DND-41 (cell line): ENCODE measurements at regions not wholly inside any gene's neighbourhood (a gene's known extent, or its start where the extent isn't known, plus 50 kb on each side); places are given as distances from the start of the nearest gene placed in this dataset.

Experiments
- ATAC-seq: fragments of 200-7000 bp; cut with Tn5 transposase; 3 replicates; pipeline ENCODE4 v1.9.1; 2021; ENCODE audit warnings: low read depth; ENCODE audit not compliant: insufficient read depth
- DNase-seq: peaks from one replicate; pipeline ENCODE4 v3.0.0-alpha.2; 2020
- H2AFZ ChIP-seq: 2 replicates; pipeline ENCODE4 v1.6.0; 2012; ENCODE audit warnings: low read depth, low read length
- H3K27ac ChIP-seq: 2 replicates; pipeline ENCODE4 v1.5.1; 2012; ENCODE audit warnings: low read length, inconsistent platforms
- H3K27me3 ChIP-seq: fragments of 200-600 bp; sonication (generic); 2 replicates; pipeline ENCODE4 v1.6.0; 2012; ENCODE audit warnings: low read length, mild to moderate bottlenecking, inconsistent platforms; ENCODE audit not compliant: insufficient read depth, poor library complexity
- H3K36me3 ChIP-seq: 2 replicates; pipeline ENCODE4 v1.5.1; 2012; ENCODE audit warnings: low read length, inconsistent platforms; ENCODE audit not compliant: insufficient read depth
- H3K4me1 ChIP-seq: 2 replicates; pipeline ENCODE4 v1.5.1; 2012; ENCODE audit warnings: mild to moderate bottlenecking, low read length; ENCODE audit not compliant: insufficient read depth
- H3K4me2 ChIP-seq: 2 replicates; pipeline ENCODE4 v1.6.0; 2012; ENCODE audit warnings: mild to moderate bottlenecking, moderate library complexity, low read length, inconsistent platforms; ENCODE audit not compliant: insufficient read depth
- H3K4me3 ChIP-seq, 2 experiments: fragments of 200-600 bp in 1 of 2; shearing (Covaris generic) in 1 of 2; 2 replicates each; pipeline ENCODE4 v1.5.1; 2012 to 2016; ENCODE audit warnings: inconsistent platforms in 2 of 2, low read length in 2 of 2, mild to moderate bottlenecking in 2 of 2, low read depth in 1 of 2, moderate library complexity in 1 of 2
- H3K79me2 ChIP-seq: 2 replicates; pipeline ENCODE4 v1.6.0; 2012; ENCODE audit warnings: low read length, inconsistent platforms; ENCODE audit not compliant: insufficient read depth
- H3K9ac ChIP-seq: 2 replicates; pipeline ENCODE4 v1.6.0; 2012; ENCODE audit warnings: low read depth, mild to moderate bottlenecking, inconsistent platforms, low read length, moderate library complexity
- H3K9me3 ChIP-seq: 2 replicates; pipeline ENCODE4 v1.5.1; 2012; ENCODE audit warnings: low read length, moderate library complexity, mild to moderate bottlenecking, inconsistent platforms; ENCODE audit not compliant: insufficient read depth, severe bottlenecking
- H4K20me1 ChIP-seq: 2 replicates; pipeline ENCODE4 v1.6.0; 2012; ENCODE audit warnings: low read length; ENCODE audit not compliant: insufficient read depth
- CTCF ChIP-seq: IDR thresholded peaks from 2 replicates; pipeline ENCODE4 v1.5.1; 2012; ENCODE audit warnings: borderline replicate concordance, low read length, moderate library complexity, mild to moderate bottlenecking; ENCODE audit not compliant: poor library complexity, severe bottlenecking; ENCODE audit errors: extremely low read depth
- EZH2 ChIP-seq: IDR thresholded peaks from 3 replicates; pipeline ENCODE4 v1.6.1; 2012; ENCODE audit warnings: borderline replicate concordance, low read depth, mild to moderate bottlenecking, moderate library complexity, low read length, inconsistent platforms; ENCODE audit not compliant: severe bottlenecking

- Histone ChIP-seq H3K9me3 (no peaks in the 10 kb centered on the region), H3K4me1 (no peaks in the 10 kb centered on the region), H2AFZ (no peak overlapping the region), H3K79me2 (no peaks in the 10 kb centered on the region), H3K4me2 (no peak overlapping the region), H3K4me3 (no peak overlapping the region), H3K9ac (no peak overlapping the region), H3K27ac (no peak overlapping the region), H3K36me3 (no peaks in the 10 kb centered on the region), H4K20me1 (no peaks in the 10 kb centered on the region), H3K27me3 (no peaks in the 10 kb centered on the region)
- DNase-seq (no peak), ATAC-seq (no peak)
- no peak for TF ChIP-seq EZH2
- no peak for TF ChIP-seq CTCF
These were observed 387.4 kb upstream of the PDE4D start for GRCh38 chr5:60280943-60281342.

GRCh38 chr5:60277941-60278340, 384.4 kb upstream of the PDE4D start:
- no peak for TF ChIP-seq EZH2
- TF ChIP-seq CTCF: no peak
- H2AFZ ChIP-seq: no peak overlapping the region
- no peak overlapping the region for H3K4me2 ChIP-seq

GRCh38 chr5:60274747-60275146, 381.2 kb upstream of the PDE4D start:
- no peak for ATAC-seq
- no peaks in the 10 kb centered on the region for H3K79me2 ChIP-seq
- H3K36me3 ChIP-seq: no peaks in the 10 kb centered on the region
- no peaks in the 10 kb centered on the region for H3K9me3 ChIP-seq
- H3K27me3 ChIP-seq: no peaks in the 10 kb centered on the region
- no peak for DNase-seq
- no peaks in the 10 kb centered on the region for H4K20me1 ChIP-seq
- no peak overlapping the region for H3K4me3 ChIP-seq
- H2AFZ ChIP-seq: no peak overlapping the region
- H3K9ac ChIP-seq: no peak overlapping the region
- no peaks in the 10 kb centered on the region for H3K4me1 ChIP-seq
- TF ChIP-seq EZH2 (no peak), CTCF (no peak)
- H3K27ac ChIP-seq: no peak overlapping the region
- H3K4me2 ChIP-seq: no peak overlapping the region

More at GRCh38 chr5:60277941-60278340, 384.4 kb upstream of the PDE4D start:
- DNase-seq: no peak
- H3K27ac ChIP-seq: no peak overlapping the region
- H3K27me3 ChIP-seq: no peaks in the 10 kb centered on the region
- no peak overlapping the region for H3K9ac ChIP-seq
- no peaks in the 10 kb centered on the region for H3K4me1 ChIP-seq
- H4K20me1 ChIP-seq: no peaks in the 10 kb centered on the region
- no peaks in the 10 kb centered on the region for H3K36me3 ChIP-seq
- no peak for ATAC-seq
- H3K79me2 ChIP-seq: no peaks in the 10 kb centered on the region
- no peak overlapping the region for H3K4me3 ChIP-seq
- H3K9me3 ChIP-seq: no peaks in the 10 kb centered on the region

GRCh38 chr5:60271517-60271916, 378.0 kb upstream of the PDE4D start:
- H3K27ac ChIP-seq: no peak overlapping the region
- H3K4me1 ChIP-seq: no peaks in the 10 kb centered on the region
- H3K4me2 ChIP-seq: no peak overlapping the region
- no peaks in the 10 kb centered on the region for H3K27me3 ChIP-seq
- no peak overlapping the region for H2AFZ ChIP-seq
- H4K20me1 ChIP-seq: no peaks in the 10 kb centered on the region
- no peaks in the 10 kb centered on the region for H3K79me2 ChIP-seq
- H3K9ac ChIP-seq: no peak overlapping the region
- DNase-seq: no peak
- no peak for ATAC-seq
- H3K36me3 ChIP-seq: no peaks in the 10 kb centered on the region
- H3K4me3 ChIP-seq: no peak overlapping the region
- H3K9me3 ChIP-seq: no peaks in the 10 kb centered on the region
- TF ChIP-seq CTCF (no peak), EZH2 (no peak)
